Stomach (tissue), 8 donors: ENCODE measurements at regions not wholly inside any gene's neighbourhood (a gene's known extent, or its start where the extent isn't known, plus 50 kb on each side); places are given as distances from the start of the nearest gene placed in this dataset.

Experiments
- DNase-seq, 2 donors: peaks; one replicate each; pipeline versions ENCODE4 v3.0.0 to v3.0.0-alpha.2; 2013 to 2019
- H3K27ac ChIP-seq, 5 donors: fragments of 200-600 bp in 4 of 5; sonication (generic) in 4 of 5; one replicate each; pipeline ENCODE4 v1.5.1; 2013 to 2019; ENCODE audit warnings: mild to moderate bottlenecking in 1 of 5, moderate library complexity in 1 of 5
- H3K27me3 ChIP-seq, 3 donors: fragments of 200-600 bp; sonication (generic); one replicate each; pipeline ENCODE4 v1.5.1; 2017 to 2019; ENCODE audit warnings: mixed run types in 1 of 3
- H3K36me3 ChIP-seq, 4 donors: fragments of 200-600 bp; sonication (generic); 1 replicate in 3 of 4; 2 replicates in 1 of 4; pipeline ENCODE4 v1.5.1; 2016 to 2019
- H3K4me1 ChIP-seq, 4 donors: fragments of 200-600 bp; sonication (generic); one replicate each; pipeline ENCODE4 v1.5.1; 2016 to 2019
- H3K4me3 ChIP-seq, 4 donors: fragments of 200-600 bp; sonication (generic) in 3 of 4; one replicate each; pipeline ENCODE4 v1.5.1; 2016 to 2019; ENCODE audit warnings: mild to moderate bottlenecking in 1 of 4
- H3K9me3 ChIP-seq, 4 donors: fragments of 200-600 bp; sonication (generic); one replicate each; pipeline ENCODE4 v1.5.1; 2016 to 2019
- CTCF ChIP-seq, 7 experiments: fragments of 450-650 bp in 4 of 7; fragments of 200-600 bp in 3 of 7; sonication (generic) in 3 of 7; IDR thresholded peaks; one replicate each; pipeline ENCODE4 v1.5.1; 2016 to 2019; ENCODE audit warnings: antibody characterized with exemption in 7 of 7, control low read depth in 2 of 7, mild to moderate bottlenecking in 1 of 7
- EP300 ChIP-seq: sonication (generic); formaldehyde crosslinking; IDR thresholded peaks from one replicate; pipeline ENCODE4 v1.6.1; 2017; ENCODE audit warnings: antibody characterized with exemption
- POLR2A ChIP-seq, 4 donors: fragments of 450-650 bp; IDR thresholded peaks; one replicate each; pipeline ENCODE4 v1.6.1; 2016; ENCODE audit warnings: antibody characterized with exemption in 4 of 4, control low read depth in 2 of 4, mild to moderate bottlenecking in 1 of 4, moderate library complexity in 1 of 4
- POLR2AphosphoS5 ChIP-seq, 3 donors: sonication (generic); formaldehyde crosslinking; IDR thresholded peaks; one replicate each; pipeline ENCODE4 v1.6.1; 2016; ENCODE audit warnings: antibody characterized with exemption in 3 of 3
- WGBS, 5 donors: extraction: QIAGEN DNeasy Blood & Tissue Kit in 3 of 5; methylation state at CpG; one replicate each; pipeline versions ENCODE4 v1.1.5 to v1.1.7; 2013 to 2018; 5-methylcytosine and 5-hydroxymethylcytosine counted together
- intact Hi-C: fragments of 100-400 bp; cut with DNase I; formaldehyde crosslinking; loops from one replicate; pipeline ENCODE4 v1.15.1; 2023; ENCODE audit warnings: low total_unique reads
- donor health status: healthy with polysubstance abuse.
- donor health status: Bipolar disorder and iron deficiency.
- donor health status: healthy.

- no peak overlapping the region for H3K4me3 ChIP-seq
- peaks cover 0 to 8% (median 0%) of the 10 kb centered on the region in 3 donors for H3K27me3 ChIP-seq
- peak in 1 of 2 donors; percentile 3 for DNase-seq
- intact Hi-C loops, result no loop called here
- no peak overlapping the region for H3K27ac ChIP-seq
- no peaks in the 10 kb centered on the region for H3K4me1 ChIP-seq
- 66 to 70% (median 68%) methylated on average over 11 of the region's 11 CpGs for WGBS, 5 donors
- no peak for TF ChIP-seq EP300
- no peak for TF ChIP-seq POLR2AphosphoS5 (IDR thresholded peaks at IDR 0.05)
- no peak for TF ChIP-seq CTCF (IDR thresholded peaks at IDR 0.05)
- no peak for TF ChIP-seq POLR2A (IDR thresholded peaks at IDR 0.05)
- no peaks in the 10 kb centered on the region for H3K36me3 ChIP-seq
- H3K9me3 ChIP-seq, result no peaks in the 10 kb centered on the region
Observed at GRCh38 chr12:112716099-112717093, 75.2 kb upstream of the RPH3A start.

- no peak for DNase-seq
- H3K4me3 ChIP-seq, result no peak overlapping the region
- WGBS, 5 donors, result 76 to 84% (median 84%) methylated on average over 3 of the region's 3 CpGs
- intact Hi-C loops, result no loop called here
- H3K27me3 ChIP-seq, result peaks cover 0 to 38% (median 0%) of the 10 kb centered on the region in 3 donors
- H3K36me3 ChIP-seq, result no peaks in the 10 kb centered on the region
- no peaks in the 10 kb centered on the region for H3K4me1 ChIP-seq
- no peaks in the 10 kb centered on the region for H3K9me3 ChIP-seq
- H3K27ac ChIP-seq, result no peak overlapping the region
- TF ChIP-seq POLR2AphosphoS5 (IDR thresholded peaks at IDR 0.05), result no peak
Observed at GRCh38 chr12:112728864-112729263, 62.7 kb upstream of the RPH3A start.

DNA sequence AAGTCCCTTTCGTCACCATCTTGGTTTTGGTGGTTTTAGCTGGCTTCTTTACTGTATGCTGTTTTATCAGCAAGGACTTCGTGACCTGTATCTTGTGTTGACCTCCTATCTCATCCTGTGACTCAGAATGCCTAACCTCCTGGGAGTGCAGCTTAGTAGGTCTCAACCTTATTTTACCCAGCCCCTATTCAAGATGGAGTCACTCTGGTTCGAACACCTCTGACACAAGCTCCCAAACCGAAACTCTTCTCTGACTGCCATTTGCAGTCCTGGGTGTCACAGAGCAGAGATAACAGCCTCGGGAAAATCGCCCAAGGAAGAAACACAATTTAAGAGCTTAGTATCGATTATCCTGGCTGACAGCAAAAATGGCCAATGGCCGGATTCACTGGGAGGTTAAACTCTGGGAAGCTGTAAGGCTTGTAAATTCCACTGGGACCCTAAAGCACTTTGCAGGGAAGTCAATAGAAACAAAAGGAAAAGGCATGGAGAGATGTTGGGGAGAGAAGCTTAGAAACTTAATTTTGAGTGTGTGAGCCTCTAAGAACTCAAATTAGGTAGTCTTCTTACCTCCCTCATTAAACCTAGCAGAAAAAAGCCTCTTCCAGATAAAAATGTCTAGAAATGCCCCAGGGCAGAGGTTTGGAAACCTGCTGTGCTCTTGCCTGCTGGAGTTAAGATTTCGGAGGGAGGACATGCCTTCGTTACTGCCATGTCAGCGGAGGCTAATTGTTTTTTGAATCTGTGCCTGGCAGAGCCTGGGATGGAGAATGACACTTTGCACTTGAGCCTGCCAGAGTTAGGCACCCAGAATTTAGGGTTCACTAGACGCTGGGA lies 56.5 kb upstream of the RPH3A start:
- intact Hi-C loops, result no loop called here
- no peaks in the 10 kb centered on the region for H3K36me3 ChIP-seq
- H3K27ac ChIP-seq, result no peak overlapping the region
- TF ChIP-seq CTCF (IDR thresholded peaks at IDR 0.05) (no peak), POLR2A (IDR thresholded peaks at IDR 0.05) (no peak), EP300 (no peak), POLR2AphosphoS5 (IDR thresholded peaks at IDR 0.05) (no peak)
- 59 to 76% (median 65%) methylated on average over 12 of the region's 12 CpGs for WGBS, 5 donors
- DNase-seq, result no peak
- no peaks in the 10 kb centered on the region for H3K9me3 ChIP-seq
- peaks cover 0 to 36% (median 0%) of the 10 kb centered on the region in 3 donors for H3K27me3 ChIP-seq
- no peak overlapping the region for H3K4me3 ChIP-seq
- H3K4me1 ChIP-seq, result no peaks in the 10 kb centered on the region

DNA sequence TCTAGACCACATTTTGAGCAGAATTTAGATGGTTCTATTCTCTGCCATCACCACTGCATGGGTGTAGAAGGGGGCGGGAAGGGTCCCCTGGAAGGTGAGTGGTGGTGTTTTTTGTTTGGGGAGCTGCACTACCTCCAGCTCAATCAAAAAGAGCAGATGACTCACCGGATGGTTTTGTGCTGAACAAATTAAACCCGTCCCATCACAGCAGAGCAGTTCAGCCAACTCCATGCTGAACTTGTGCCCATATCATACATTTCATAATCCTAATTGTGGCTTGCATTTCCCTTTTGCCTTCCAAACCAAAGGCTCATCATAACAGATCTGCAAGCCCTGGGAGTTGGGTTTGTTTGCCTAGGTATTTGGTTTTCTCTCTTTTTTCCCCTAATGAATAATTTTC lies 53.0 kb upstream of the RPH3A start:
- H3K9me3 ChIP-seq, result no peaks in the 10 kb centered on the region
- no peaks in the 10 kb centered on the region for H3K4me1 ChIP-seq
- TF ChIP-seq EP300, result no peak
- TF ChIP-seq POLR2A (IDR thresholded peaks at IDR 0.05), result no peak
- no peak for TF ChIP-seq POLR2AphosphoS5 (IDR thresholded peaks at IDR 0.05)
- no peak for TF ChIP-seq CTCF (IDR thresholded peaks at IDR 0.05)
- H3K36me3 ChIP-seq, result no peaks in the 10 kb centered on the region
- intact Hi-C loops, result no loop called here
- no peak overlapping the region for H3K27ac ChIP-seq
- H3K4me3 ChIP-seq, result no peak overlapping the region
- DNase-seq, result no peak
- 38 to 60% (median 47%) methylated on average over 3 of the region's 3 CpGs for WGBS, 5 donors
- peaks cover 0 to 51% (median 0%) of the 10 kb centered on the region in 3 donors for H3K27me3 ChIP-seq
